Astrocyte (in vitro differentiated cells and primary cell): ENCODE measurements at regions not wholly inside any gene's neighbourhood (a gene's known extent, or its start where the extent isn't known, plus 50 kb on each side); places are given as distances from the start of the nearest gene placed in this dataset.

Experiments used
- DNase-seq: peaks from one replicate; pipeline ENCODE4 v3.0.0-alpha.2; 2010; ENCODE audit warnings: low read depth
- FAIRE-seq: peaks from 2 replicates; lab custom pipeline; 2011; peaks lifted over from hg19 to GRCh38; lab: Jason Lieb, UNC
- H2AFZ ChIP-seq: 2 replicates; pipeline ENCODE4 v1.6.0; 2012; ENCODE audit warnings: low read depth, low read length, inconsistent platforms
- H3K27ac ChIP-seq: 2 replicates; pipeline ENCODE4 v1.5.1; 2011; ENCODE audit warnings: low read depth, low read length, inconsistent platforms
- H3K27me3 ChIP-seq: 2 replicates; pipeline ENCODE4 v1.6.0; 2011; ENCODE audit warnings: low read length, inconsistent platforms; ENCODE audit not compliant: insufficient read depth
- H3K36me3 ChIP-seq: 2 replicates; pipeline ENCODE4 v1.5.1; 2011; ENCODE audit warnings: low read length, inconsistent platforms; ENCODE audit not compliant: insufficient read depth
- H3K4me1 ChIP-seq: 2 replicates; pipeline ENCODE4 v1.5.1; 2011; ENCODE audit warnings: low read length, inconsistent platforms; ENCODE audit not compliant: insufficient read depth
- H3K4me2 ChIP-seq: 2 replicates; pipeline ENCODE4 v1.6.0; 2012; ENCODE audit warnings: low read length, inconsistent platforms
- H3K4me3 ChIP-seq: 2 replicates; pipeline ENCODE4 v1.5.1; 2011; ENCODE audit warnings: low read depth, mild to moderate bottlenecking, low read length, inconsistent platforms; ENCODE audit not compliant: insufficient read depth
- H3K79me2 ChIP-seq: 2 replicates; pipeline ENCODE4 v1.6.0; 2012; ENCODE audit warnings: mild to moderate bottlenecking, low read length, inconsistent platforms; ENCODE audit not compliant: insufficient read depth
- H3K9ac ChIP-seq: 2 replicates; pipeline ENCODE4 v1.6.0; 2012; ENCODE audit warnings: mild to moderate bottlenecking, low read length, inconsistent platforms
- H3K9me3 ChIP-seq: 2 replicates; pipeline ENCODE4 v1.5.1; 2012; ENCODE audit warnings: low read depth, mild to moderate bottlenecking, low read length, inconsistent platforms; ENCODE audit not compliant: insufficient read depth
- H4K20me1 ChIP-seq: 2 replicates; pipeline ENCODE4 v1.6.0; 2012; ENCODE audit warnings: low read length, inconsistent platforms; ENCODE audit not compliant: insufficient read depth
- H3K27ac Mint-ChIP-seq: one replicate; pipeline ENCODE4 v1.8.0; 2021; ENCODE audit warnings: mild to moderate bottlenecking, mixed read lengths; ENCODE audit not compliant: unreplicated experiment
- H3K27me3 Mint-ChIP-seq: one replicate; pipeline ENCODE4 v1.8.0; 2021; ENCODE audit warnings: low read depth, mixed read lengths; ENCODE audit not compliant: unreplicated experiment
- H3K36me3 Mint-ChIP-seq: one replicate; pipeline ENCODE4 v1.8.0; 2021; ENCODE audit warnings: low read depth, mixed read lengths; ENCODE audit not compliant: unreplicated experiment
- H3K4me1 Mint-ChIP-seq: one replicate; pipeline ENCODE4 v1.8.0; 2021; ENCODE audit warnings: low read depth, mixed read lengths; ENCODE audit not compliant: unreplicated experiment
- H3K4me3 Mint-ChIP-seq: one replicate; pipeline ENCODE4 v1.8.0; 2021; ENCODE audit warnings: mild to moderate bottlenecking, moderate library complexity, mixed read lengths; ENCODE audit not compliant: unreplicated experiment
- H3K9me3 Mint-ChIP-seq: one replicate; pipeline ENCODE4 v1.8.0; 2021; ENCODE audit warnings: mild to moderate bottlenecking, mixed read lengths; ENCODE audit not compliant: unreplicated experiment
- EZH2 ChIP-seq: IDR thresholded peaks from 2 replicates; pipeline ENCODE4 v1.6.1; 2012; ENCODE audit warnings: mild to moderate bottlenecking, low read length, inconsistent platforms; ENCODE audit not compliant: insufficient read depth
- TF ChIP-seq, protein P1 (sequence below): IDR thresholded peaks from 2 replicates; pipeline ENCODE4 v1.5.1; 2011; ENCODE audit warnings: low read depth, mild to moderate bottlenecking, inconsistent platforms, low read length, moderate library complexity; ENCODE audit not compliant: insufficient read depth

DNA sequence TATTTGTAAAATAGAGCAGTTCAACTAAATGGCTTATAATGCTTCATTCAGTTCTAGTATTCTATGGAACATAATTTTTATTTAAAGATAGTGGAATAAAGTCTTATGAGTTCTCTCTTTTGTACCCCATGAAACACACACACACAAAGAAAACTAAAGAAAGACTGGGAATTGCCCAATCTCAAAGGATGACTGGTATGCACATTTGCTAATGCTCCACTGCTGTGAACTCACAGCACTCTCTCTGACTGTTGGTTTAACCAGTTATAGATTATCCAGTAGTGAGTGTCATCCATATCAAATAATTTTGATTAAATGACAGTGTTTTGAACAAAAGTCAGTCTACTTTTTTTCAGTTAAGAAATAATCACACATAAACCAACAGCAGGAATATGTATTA, 1082.4 kb upstream of the B3GALT2 start:
- Mint-ChIP-seq H3K4me3 (no peak overlapping the region), H3K27ac (no peak overlapping the region), H3K36me3 (no peaks in the 10 kb centered on the region), H3K4me1 (no peaks in the 10 kb centered on the region), H3K9me3 (peaks cover 3% of the 10 kb centered on the region), H3K27me3 (no peaks in the 10 kb centered on the region)
- no peaks in the 10 kb centered on the region for H3K9me3 ChIP-seq
- H3K27me3 ChIP-seq: no peaks in the 10 kb centered on the region
- FAIRE-seq (no peak), DNase-seq (peak; percentile 1)
- no peak overlapping the region for H2AFZ ChIP-seq
- H3K4me3 ChIP-seq: no peak overlapping the region
- no peaks in the 10 kb centered on the region for H4K20me1 ChIP-seq
- no peaks in the 10 kb centered on the region for H3K36me3 ChIP-seq
- no peak overlapping the region for H3K4me2 ChIP-seq
- no peaks in the 10 kb centered on the region for H3K4me1 ChIP-seq
- no peaks in the 10 kb centered on the region for H3K79me2 ChIP-seq
- no peak overlapping the region for H3K9ac ChIP-seq
- TF ChIP-seq EZH2: no peak
- TF ChIP-seq, protein P1, sequence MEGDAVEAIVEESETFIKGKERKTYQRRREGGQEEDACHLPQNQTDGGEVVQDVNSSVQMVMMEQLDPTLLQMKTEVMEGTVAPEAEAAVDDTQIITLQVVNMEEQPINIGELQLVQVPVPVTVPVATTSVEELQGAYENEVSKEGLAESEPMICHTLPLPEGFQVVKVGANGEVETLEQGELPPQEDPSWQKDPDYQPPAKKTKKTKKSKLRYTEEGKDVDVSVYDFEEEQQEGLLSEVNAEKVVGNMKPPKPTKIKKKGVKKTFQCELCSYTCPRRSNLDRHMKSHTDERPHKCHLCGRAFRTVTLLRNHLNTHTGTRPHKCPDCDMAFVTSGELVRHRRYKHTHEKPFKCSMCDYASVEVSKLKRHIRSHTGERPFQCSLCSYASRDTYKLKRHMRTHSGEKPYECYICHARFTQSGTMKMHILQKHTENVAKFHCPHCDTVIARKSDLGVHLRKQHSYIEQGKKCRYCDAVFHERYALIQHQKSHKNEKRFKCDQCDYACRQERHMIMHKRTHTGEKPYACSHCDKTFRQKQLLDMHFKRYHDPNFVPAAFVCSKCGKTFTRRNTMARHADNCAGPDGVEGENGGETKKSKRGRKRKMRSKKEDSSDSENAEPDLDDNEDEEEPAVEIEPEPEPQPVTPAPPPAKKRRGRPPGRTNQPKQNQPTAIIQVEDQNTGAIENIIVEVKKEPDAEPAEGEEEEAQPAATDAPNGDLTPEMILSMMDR: no peak
- no peak overlapping the region for H3K27ac ChIP-seq

DNA sequence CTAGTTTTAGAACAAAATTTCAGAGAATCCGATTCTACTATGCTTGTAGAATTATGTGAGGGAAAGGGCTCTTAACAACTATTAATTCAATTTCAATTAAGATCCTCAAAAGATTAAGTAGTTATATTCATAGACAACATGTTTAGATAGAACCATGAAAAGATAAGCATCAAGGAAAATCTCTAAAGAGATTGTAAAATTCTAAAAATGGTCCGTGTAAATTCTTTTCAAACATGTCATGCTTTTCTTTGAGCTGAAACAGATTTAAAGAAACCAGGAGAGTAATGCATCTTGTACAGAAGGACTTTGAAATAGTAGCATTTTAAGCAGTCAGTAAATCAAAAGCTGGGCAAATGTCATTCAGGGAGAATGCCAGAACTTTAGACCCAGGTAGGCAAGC, 1080.6 kb upstream of the B3GALT2 start:
- Histone ChIP-seq H3K4me3 (no peak overlapping the region), H3K36me3 (no peaks in the 10 kb centered on the region), H3K79me2 (no peaks in the 10 kb centered on the region), H3K4me2 (no peak overlapping the region), H3K4me1 (no peaks in the 10 kb centered on the region), H2AFZ (no peak overlapping the region), H3K27ac (no peak overlapping the region), H4K20me1 (no peaks in the 10 kb centered on the region), H3K27me3 (no peaks in the 10 kb centered on the region), H3K9ac (no peak overlapping the region), H3K9me3 (no peaks in the 10 kb centered on the region)
- H3K27ac Mint-ChIP-seq: no peak overlapping the region
- H3K9me3 Mint-ChIP-seq: peaks cover 6% of the 10 kb centered on the region
- no peak for TF ChIP-seq EZH2
- TF ChIP-seq, protein P1: no peak
- H3K27me3 Mint-ChIP-seq: no peaks in the 10 kb centered on the region
- DNase-seq (no peak), FAIRE-seq (no peak)
- H3K4me1 Mint-ChIP-seq: no peaks in the 10 kb centered on the region
- H3K4me3 Mint-ChIP-seq: no peak overlapping the region
- H3K36me3 Mint-ChIP-seq: no peaks in the 10 kb centered on the region

- H3K9me3 ChIP-seq: no peaks in the 10 kb centered on the region
- H3K27me3 ChIP-seq: no peaks in the 10 kb centered on the region
- no peak overlapping the region for H3K4me3 Mint-ChIP-seq
- no peak overlapping the region for H3K9ac ChIP-seq
- H3K36me3 Mint-ChIP-seq: no peaks in the 10 kb centered on the region
- H4K20me1 ChIP-seq: no peaks in the 10 kb centered on the region
- TF ChIP-seq EZH2: no peak
- TF ChIP-seq, protein P1: no peak
- no peaks in the 10 kb centered on the region for H3K79me2 ChIP-seq
- H3K4me1 ChIP-seq: no peaks in the 10 kb centered on the region
- no peaks in the 10 kb centered on the region for H3K27me3 Mint-ChIP-seq
- no peak overlapping the region for H2AFZ ChIP-seq
- H3K4me2 ChIP-seq: no peak overlapping the region
- no peaks in the 10 kb centered on the region for H3K36me3 ChIP-seq
- DNase-seq: no peak
- H3K4me3 ChIP-seq: no peak overlapping the region
- H3K4me1 Mint-ChIP-seq: peaks cover 4% of the 10 kb centered on the region
- no peak overlapping the region for H3K27ac Mint-ChIP-seq
- no peak for FAIRE-seq
- H3K9me3 Mint-ChIP-seq: peaks cover 3% of the 10 kb centered on the region
- no peak overlapping the region for H3K27ac ChIP-seq
Observed at GRCh38 chr1:194256010-194256409, 1069.6 kb upstream of the B3GALT2 start.
